Glomerular visceral epithelial cell (primary cell): ENCODE measurements at regions not wholly inside any gene's neighbourhood (a gene's known extent, or its start where the extent isn't known, plus 50 kb on each side); places are given as distances from the start of the nearest gene placed in this dataset.
A peak's percentile ranks its signal among the peaks of the same experiment; 100 is the strongest.

Experiments
- DNase-seq: peaks from one replicate; pipeline ENCODE4 v3.0.0-alpha.2; 2016; ENCODE audit errors: extremely low spot score

GRCh38 chr10:108422286-108422685 lies 1257.8 kb upstream of the SORCS1 start:
- no peak for DNase-seq

- no peak for DNase-seq
Measured at GRCh38 chr10:108421266-108421665, 1256.8 kb upstream of the SORCS1 start.

DNA sequence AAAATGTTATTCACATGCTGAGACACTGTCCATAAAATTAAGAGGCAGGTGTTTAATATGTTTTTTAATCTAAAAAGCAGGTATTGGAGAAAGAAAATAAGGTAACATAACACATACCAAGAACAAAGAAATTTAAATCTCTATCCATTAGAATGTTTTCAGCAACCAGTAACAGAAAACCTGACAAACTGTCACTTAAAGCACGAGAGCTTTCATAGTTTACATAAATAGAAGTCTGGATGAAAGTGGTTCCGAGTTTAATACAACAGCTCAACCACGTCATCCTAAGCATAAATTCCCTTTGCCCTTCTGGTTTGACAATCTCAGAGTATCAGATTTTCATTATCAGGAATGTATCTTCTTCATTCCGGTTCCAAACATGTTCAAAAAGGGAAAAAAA lies 1249.4 kb upstream of the SORCS1 start:
- DNase-seq: no peak

DNA sequence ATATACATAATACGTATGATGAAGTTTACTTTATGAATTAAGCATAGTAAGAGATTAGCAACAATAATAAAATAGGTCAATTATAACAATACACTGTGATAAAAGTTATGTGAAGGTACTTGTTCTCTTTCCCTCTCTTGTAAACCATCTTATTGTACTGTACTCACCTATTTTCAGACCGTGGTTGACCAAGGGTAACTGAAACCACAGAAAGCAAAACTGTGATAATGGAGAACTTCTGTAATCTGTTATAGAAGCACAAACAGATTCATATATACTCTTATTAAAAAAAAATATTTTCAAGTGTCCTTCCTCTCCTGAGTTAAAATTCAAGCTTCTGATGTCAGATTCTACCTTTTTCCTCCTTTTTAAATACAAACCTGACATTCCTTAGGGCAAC lies 1247.8 kb upstream of the SORCS1 start:
- no peak for DNase-seq

GRCh38 chr10:108411894-108412293 lies 1247.4 kb upstream of the SORCS1 start:
- no peak for DNase-seq

DNA sequence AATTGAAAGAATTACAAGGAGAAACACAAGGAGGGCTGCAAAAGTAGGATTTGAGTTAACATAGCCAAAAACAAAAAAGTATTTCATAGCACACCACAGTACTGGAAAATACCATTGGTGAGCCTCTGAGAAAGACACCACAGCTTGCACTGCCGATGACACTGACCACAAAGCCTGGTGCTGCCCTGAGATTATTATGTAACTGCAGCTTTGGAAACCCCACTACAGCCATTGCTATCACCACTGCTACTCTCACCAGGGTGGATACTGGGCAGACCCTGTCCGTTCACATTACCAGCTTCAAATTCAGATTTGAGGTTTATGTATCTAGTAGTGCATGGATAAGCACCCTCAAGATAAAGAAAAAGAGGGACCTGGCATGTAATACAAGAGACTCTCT lies 1246.7 kb upstream of the SORCS1 start:
- no peak for DNase-seq

GRCh38 chr10:108410236-108410635 lies 1245.7 kb upstream of the SORCS1 start:
- DNase-seq: no peak

- no peak for DNase-seq
Measured at GRCh38 chr10:108409306-108409705, 1244.8 kb upstream of the SORCS1 start.

GRCh38 chr10:108404155-108404554 lies 1239.6 kb upstream of the SORCS1 start:
- DNase-seq: no peak

- no peak for DNase-seq
Measured at GRCh38 chr10:108399465-108399864, 1235.0 kb upstream of the SORCS1 start.

DNA sequence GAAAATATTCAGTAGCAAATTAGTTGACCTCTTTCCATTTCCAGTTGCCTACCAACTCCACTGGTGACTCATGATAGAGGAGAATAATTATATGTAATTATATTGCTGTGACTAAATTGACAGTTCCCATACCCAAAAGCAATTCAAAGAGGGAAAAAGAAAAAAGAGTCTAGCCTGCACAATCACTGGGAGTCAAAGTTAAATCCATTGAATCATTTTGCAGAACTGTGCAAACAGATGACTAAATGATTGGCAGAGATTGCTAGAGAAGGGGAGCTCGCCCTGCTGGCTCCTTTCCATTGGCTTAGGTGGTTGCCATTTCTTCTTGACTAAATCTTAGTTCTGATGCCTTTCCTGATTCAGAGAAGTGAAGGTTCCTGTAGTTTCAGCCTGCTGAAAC lies 1228.6 kb upstream of the SORCS1 start:
- no peak for DNase-seq

GRCh38 chr10:108392286-108392685 lies 1227.8 kb upstream of the SORCS1 start:
- no peak for DNase-seq

DNA sequence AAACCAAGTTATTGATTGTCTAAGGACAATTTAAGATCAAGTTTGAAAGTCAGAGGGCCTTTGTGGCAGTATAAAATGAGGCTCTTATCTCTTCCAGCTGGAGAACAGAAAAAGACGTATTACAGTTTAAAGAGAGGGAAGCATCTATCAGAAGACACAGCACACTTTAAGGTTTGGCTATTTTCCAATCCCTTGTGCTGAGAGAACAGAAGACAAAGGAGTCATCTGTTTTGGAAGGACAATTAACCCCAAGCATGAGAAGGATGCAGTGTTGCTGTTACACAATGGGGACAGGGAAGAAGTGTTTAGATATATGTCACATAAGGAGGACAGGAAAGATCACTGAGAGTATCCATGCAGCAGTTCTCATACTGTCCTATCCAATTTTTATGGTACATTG lies 1224.2 kb upstream of the SORCS1 start:
- DNase-seq: no peak

- DNase-seq: no peak
Measured at GRCh38 chr10:108385963-108386362, 1221.5 kb upstream of the SORCS1 start.

GRCh38 chr10:108384378-108384777 lies 1219.9 kb upstream of the SORCS1 start:
- no peak for DNase-seq

DNA sequence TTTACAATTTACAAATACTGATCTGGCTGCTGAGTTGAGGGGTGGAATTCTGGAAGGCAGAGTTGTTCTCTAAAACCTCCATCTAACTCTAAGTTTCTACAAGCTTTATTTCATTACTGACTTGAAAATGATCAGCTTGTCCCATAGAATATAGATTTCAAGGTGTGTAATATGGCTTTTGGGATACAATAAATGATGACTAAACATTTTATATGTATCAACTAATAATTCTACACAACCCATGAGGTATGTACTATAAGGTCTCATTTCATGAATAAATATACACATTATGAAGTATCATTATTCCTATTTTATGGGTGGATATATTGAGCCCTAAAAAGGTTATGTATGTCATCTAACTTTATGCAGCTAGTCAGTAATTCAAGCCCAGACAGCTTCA lies 1214.3 kb upstream of the SORCS1 start:
- DNase-seq: no peak

DNA sequence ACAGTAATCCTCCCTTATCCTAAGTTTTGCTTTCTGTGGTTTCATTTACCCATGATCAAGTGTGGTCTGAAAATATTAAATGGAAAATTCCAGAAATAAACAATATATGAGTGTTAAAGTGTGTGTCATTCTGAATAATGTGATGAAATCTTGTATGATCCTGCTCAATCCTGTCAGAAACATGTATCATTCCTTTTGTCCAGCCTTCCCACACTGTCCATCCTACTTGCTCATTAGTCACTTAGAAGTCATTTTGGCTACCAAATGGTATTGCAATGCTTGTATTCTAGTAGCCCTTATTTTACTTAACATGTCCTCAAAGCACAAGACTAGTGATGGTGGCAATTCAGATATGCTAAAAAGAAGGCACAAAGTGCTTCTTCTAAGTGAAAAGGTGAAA lies 1211.2 kb upstream of the SORCS1 start:
- DNase-seq: no peak

DNA sequence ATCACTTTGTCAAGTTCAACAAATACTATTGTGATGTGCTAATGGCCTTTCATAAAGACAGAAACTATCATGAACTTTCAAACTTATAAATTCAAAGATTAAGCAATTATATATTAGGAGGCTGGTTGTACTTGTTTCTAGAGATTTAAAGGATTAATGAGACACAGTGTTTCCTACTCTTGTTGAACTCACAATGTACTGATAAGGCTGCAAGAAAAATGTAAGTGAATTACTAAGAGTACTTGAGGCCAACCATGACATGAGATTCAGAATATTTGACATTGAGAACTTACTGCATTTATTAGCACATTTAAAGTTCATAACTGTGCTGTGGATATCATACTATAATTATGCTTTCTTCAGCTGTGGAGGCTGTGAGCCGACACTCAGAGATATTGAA lies 1210.5 kb upstream of the SORCS1 start:
- DNase-seq: no peak

DNA sequence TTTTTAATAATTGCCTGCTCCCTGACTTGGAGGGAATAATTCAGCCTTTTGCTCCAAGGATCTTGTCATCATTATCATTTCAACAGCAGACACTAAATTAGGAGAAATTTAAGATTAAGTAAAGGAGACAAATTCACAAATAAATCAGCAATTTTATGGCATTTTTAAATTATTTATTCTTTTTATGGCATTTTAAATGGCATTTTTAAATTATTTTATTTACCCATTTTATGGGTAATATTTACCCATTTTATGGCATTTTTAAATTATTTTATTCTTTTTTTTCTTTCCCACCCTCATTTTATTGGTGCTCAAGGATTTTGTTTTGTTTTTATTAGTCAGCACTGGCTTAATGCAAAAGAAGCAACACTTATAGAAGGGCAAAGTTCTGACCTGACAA lies 1201.0 kb upstream of the SORCS1 start:
- DNase-seq: no peak

- no peak for DNase-seq
Measured at GRCh38 chr10:108363576-108363975, 1199.1 kb upstream of the SORCS1 start.

DNA sequence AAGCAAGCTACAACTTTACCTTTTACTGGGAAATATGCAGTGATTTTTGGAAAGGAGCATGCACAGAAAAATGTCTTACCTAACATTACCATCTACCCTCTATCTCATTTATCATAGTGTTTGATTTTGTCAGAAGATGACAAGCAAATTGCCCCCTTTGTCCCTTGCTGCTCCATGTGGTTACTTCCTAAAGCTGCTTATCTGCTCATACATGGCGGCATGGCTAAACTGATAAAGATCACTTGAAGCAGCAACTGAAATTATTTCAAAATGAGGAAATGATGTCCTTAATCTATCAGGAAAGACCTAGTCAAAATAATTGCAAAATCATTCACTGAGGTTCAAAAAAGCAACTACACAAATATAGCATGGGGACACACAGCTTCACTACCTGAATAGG lies 1198.5 kb upstream of the SORCS1 start:
- DNase-seq: no peak

- DNase-seq: no peak
Measured at GRCh38 chr10:108362296-108362695, 1197.8 kb upstream of the SORCS1 start.

- DNase-seq: no peak
Measured at GRCh38 chr10:108360187-108360586, 1195.7 kb upstream of the SORCS1 start.

GRCh38 chr10:108358912-108359311 lies 1194.4 kb upstream of the SORCS1 start:
- DNase-seq: peak; percentile 3

DNA sequence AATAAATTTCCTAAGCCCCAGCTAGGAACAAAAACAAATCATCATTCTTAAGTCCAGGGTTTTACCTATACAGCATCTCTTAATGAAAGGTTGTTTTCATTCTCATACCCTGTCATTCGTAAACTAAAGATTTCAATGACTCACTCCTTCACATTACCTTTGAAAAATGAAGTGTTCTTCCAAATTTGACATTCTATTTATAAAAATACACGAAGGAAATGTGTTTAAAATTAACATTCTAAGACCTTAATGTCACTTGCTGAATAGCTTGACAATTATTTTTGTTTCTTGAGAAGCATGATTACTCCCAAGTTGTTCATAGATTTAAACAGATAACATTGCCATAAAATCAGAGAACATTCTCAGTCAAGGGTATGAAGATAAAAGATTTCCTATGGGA lies 1188.3 kb upstream of the SORCS1 start:
- no peak for DNase-seq
